ENCODE measurements at regions not wholly inside any gene's neighbourhood (a gene's known extent, or its start where the extent isn't known, plus 50 kb on each side); places are given as distances from the start of the nearest gene placed in this dataset.

DNA sequence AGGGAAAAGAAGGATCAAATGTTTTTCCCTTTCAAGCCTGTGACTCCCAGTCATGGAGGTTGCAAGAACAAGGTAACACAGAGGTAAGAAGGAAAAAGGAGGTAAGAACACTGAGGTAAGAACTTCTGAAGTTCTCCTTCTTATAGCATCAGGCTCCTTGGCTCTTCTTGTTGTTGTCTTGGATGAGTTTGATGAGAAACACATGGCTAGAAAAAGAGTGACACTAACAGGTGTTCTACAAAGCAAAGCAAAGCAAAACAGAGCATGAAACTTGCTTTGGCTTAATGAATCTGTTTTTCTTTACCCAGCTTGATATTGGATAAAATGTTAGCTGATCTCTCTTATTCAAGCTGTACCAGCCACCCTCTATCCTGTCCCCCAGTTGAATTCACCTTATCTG is 231.2 kb upstream of the F9 start:
- no peaks in the 10 kb centered on the region for H3K27me3 ChIP-seq (ENCODE audit: insufficient read depth)
- no peak for ATAC-seq

More for the DNA sequence above, 231.2 kb upstream of the F9 start:
- H3K4me3 Mint-ChIP-seq = no peak overlapping the region
- TF ChIP-seq NANOG (IDR thresholded peaks at IDR 0.05; ENCODE audit: borderline replicate concordance) (no peak), ZNF462 (CRISPR knock-in tag; IDR thresholded peaks at IDR 0.05) (no peak)
- Histone ChIP-seq H3K4me2 (no peak overlapping the region), H3F3A (replicated peaks; ENCODE audit: low read depth) (no peaks in the 10 kb centered on the region), H3K27ac (ENCODE audit: low read depth) (no peak overlapping the region), H3K79me2 (replicated peaks; ENCODE audit: insufficient read depth) (no peaks in the 10 kb centered on the region), H2AFZ (no peak overlapping the region), H3K4me3 (no peak overlapping the region), H3K4me1 (ENCODE audit: insufficient read depth) (no peaks in the 10 kb centered on the region; the same call in 1 of the 2 replicates), H3K36me3 (ENCODE audit: insufficient read depth) (no peaks in the 10 kb centered on the region), H3K9me2 (ENCODE audit: insufficient read depth) (no peaks in the 10 kb centered on the region), H4K20me1 (replicated peaks; ENCODE audit: insufficient read depth) (no peaks in the 10 kb centered on the region)
- H3K9me3 Mint-ChIP-seq = no peaks in the 10 kb centered on the region
- no peaks in the 10 kb centered on the region for H3K36me3 Mint-ChIP-seq (ENCODE audit: low read depth)
- no peaks in the 10 kb centered on the region for H3K27me3 Mint-ChIP-seq (ENCODE audit: insufficient read depth, low read depth, poor library complexity)
- DNase-seq (ENCODE audit: low spot score) = no peak
- peaks cover 16% of the 10 kb centered on the region; the same call in 2 of the 3 replicates for H3K4me1 Mint-ChIP-seq
- no peak overlapping the region for H3K27ac Mint-ChIP-seq
